Astrocyte (in vitro differentiated cells and primary cell): ENCODE measurements at regions not wholly inside any gene's neighbourhood (a gene's known extent, or its start where the extent isn't known, plus 50 kb on each side); places are given as distances from the start of the nearest gene placed in this dataset.

Experiments
- EZH2 ChIP-seq: IDR thresholded peaks from 2 replicates; pipeline ENCODE4 v1.6.1; 2012; ENCODE audit warnings: mild to moderate bottlenecking, low read length, inconsistent platforms; ENCODE audit not compliant: insufficient read depth
- TF ChIP-seq, protein P1 (sequence below): IDR thresholded peaks from 2 replicates; pipeline ENCODE4 v1.5.1; 2011; ENCODE audit warnings: low read depth, mild to moderate bottlenecking, inconsistent platforms, low read length, moderate library complexity; ENCODE audit not compliant: insufficient read depth

DNA sequence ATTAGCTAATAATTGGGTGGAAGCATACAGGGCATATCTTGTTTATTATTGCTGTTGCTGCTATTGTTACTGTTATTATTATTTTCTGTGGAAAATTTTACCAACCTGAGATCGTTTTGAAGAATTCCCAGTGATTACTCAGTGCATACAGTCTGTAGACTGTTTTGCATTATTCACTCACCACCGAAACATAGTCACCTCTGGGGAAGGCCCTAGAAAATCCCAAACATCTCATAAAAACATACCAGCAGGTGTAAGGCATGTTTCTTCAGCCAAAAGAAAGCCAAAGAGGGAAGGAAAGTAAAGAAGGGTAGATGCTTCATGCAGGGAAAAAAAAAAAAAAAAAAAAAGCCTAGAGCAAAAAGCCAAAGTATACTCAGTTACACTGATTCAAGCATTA, 647.7 kb downstream of the BCL11A start:
- TF ChIP-seq, protein P1, sequence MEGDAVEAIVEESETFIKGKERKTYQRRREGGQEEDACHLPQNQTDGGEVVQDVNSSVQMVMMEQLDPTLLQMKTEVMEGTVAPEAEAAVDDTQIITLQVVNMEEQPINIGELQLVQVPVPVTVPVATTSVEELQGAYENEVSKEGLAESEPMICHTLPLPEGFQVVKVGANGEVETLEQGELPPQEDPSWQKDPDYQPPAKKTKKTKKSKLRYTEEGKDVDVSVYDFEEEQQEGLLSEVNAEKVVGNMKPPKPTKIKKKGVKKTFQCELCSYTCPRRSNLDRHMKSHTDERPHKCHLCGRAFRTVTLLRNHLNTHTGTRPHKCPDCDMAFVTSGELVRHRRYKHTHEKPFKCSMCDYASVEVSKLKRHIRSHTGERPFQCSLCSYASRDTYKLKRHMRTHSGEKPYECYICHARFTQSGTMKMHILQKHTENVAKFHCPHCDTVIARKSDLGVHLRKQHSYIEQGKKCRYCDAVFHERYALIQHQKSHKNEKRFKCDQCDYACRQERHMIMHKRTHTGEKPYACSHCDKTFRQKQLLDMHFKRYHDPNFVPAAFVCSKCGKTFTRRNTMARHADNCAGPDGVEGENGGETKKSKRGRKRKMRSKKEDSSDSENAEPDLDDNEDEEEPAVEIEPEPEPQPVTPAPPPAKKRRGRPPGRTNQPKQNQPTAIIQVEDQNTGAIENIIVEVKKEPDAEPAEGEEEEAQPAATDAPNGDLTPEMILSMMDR: no peak
- no peak for TF ChIP-seq EZH2
